MM.1S (cell line): ENCODE measurements at regions not wholly inside any gene's neighbourhood (a gene's known extent, or its start where the extent isn't known, plus 50 kb on each side); places are given as distances from the start of the nearest gene placed in this dataset.

Source experiments
- EZH2 ChIP-seq: fragments of 300-600 bp; sonication (generic); optimal IDR thresholded peaks from 2 replicates; pipeline ENCODE3; 2017; ENCODE audit warnings: low read depth, mild to moderate bottlenecking, antibody characterized with exemption, low read length, mixed read lengths
- EZH2phosphoT487 ChIP-seq: fragments of 300-600 bp; sonication (generic); IDR thresholded peaks from 2 replicates; pipeline ENCODE4 v1.6.1; 2018; ENCODE audit warnings: antibody characterized with exemption, low read length
- TF ChIP-seq, protein P1 (sequence below): fragments of 300-600 bp; sonication (generic); IDR thresholded peaks from 2 replicates; pipeline ENCODE4 v1.5.1; 2016; ENCODE audit warnings: antibody characterized with exemption, low read length, mixed read lengths

DNA sequence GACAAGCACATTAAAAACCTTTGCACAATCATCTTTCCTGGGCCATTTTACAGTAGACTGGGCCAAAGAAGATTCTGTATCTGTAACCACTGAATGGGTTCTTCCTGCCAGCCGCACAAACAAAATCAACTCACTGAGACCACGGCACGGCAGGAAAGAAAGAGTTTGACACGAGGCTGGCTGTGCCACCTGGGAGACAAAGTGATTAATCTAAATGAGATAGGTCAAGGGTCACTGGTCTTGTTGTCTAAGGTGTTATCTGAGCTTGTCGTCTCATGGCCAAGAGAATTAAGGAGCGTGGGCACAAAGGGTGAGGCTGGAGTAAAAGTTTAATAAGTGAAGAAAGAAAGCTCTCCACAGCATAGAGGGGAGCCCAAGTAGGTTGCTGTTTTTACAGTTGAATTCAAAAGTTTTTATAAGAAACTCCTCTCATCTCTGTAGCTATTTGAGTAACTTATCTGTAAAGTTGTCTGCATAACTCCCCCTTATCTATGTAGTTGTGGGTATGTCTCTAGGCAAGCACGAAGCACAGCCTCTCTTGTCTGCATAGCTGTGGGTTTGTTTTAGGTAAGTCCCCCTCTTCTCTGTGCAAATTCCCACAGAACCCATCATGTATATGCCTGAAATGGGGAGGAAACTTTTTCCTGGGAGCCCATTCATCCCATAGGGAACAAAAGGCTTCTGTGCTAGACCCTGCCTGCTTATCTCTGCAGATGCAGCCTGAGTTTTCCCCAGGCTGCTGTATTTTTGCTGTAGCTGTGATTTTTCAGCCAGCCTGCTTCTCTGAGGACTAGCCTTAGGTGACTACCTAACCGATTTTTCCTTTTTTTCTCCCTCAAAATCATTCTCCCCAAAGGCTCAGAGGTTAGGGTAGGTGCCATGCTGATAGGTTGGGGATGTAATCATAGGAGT, 1314.6 kb upstream of the TMEM132C start:
- TF ChIP-seq, protein P1, sequence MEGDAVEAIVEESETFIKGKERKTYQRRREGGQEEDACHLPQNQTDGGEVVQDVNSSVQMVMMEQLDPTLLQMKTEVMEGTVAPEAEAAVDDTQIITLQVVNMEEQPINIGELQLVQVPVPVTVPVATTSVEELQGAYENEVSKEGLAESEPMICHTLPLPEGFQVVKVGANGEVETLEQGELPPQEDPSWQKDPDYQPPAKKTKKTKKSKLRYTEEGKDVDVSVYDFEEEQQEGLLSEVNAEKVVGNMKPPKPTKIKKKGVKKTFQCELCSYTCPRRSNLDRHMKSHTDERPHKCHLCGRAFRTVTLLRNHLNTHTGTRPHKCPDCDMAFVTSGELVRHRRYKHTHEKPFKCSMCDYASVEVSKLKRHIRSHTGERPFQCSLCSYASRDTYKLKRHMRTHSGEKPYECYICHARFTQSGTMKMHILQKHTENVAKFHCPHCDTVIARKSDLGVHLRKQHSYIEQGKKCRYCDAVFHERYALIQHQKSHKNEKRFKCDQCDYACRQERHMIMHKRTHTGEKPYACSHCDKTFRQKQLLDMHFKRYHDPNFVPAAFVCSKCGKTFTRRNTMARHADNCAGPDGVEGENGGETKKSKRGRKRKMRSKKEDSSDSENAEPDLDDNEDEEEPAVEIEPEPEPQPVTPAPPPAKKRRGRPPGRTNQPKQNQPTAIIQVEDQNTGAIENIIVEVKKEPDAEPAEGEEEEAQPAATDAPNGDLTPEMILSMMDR: no peak
- TF ChIP-seq EZH2 (no peak), EZH2phosphoT487 (no peak)
